ENCODE measurements at regions not wholly inside any gene's neighbourhood (a gene's known extent, or its start where the extent isn't known, plus 50 kb on each side); places are given as distances from the start of the nearest gene placed in this dataset.

DNA sequence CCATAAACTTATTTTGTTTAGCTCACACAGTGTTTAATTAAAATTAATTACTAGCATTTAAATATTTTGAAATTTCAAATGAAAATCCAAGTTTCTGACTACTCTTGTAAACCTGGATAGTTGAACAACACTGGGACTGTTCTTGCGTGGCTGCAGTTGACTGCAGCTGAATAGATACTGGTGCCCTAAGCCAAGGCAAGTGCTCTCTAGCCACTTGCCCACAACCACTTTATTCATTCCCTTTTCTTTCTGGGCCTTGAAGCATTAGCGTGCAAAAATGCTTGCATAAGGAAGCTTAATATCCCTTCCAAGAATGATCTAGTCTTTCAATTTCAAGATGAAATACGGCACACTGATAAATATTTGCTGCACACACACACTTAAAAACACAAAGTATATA is 676.0 kb upstream of the MARCKS start:
- in situ Hi-C loops (cut with MboI; ENCODE audit: low pct_unique_long_range_greater_than_20kb, low sequenced_read_pairs, unreplicated experiment) = no loop called here
- TF ChIP-seq, protein P1, sequence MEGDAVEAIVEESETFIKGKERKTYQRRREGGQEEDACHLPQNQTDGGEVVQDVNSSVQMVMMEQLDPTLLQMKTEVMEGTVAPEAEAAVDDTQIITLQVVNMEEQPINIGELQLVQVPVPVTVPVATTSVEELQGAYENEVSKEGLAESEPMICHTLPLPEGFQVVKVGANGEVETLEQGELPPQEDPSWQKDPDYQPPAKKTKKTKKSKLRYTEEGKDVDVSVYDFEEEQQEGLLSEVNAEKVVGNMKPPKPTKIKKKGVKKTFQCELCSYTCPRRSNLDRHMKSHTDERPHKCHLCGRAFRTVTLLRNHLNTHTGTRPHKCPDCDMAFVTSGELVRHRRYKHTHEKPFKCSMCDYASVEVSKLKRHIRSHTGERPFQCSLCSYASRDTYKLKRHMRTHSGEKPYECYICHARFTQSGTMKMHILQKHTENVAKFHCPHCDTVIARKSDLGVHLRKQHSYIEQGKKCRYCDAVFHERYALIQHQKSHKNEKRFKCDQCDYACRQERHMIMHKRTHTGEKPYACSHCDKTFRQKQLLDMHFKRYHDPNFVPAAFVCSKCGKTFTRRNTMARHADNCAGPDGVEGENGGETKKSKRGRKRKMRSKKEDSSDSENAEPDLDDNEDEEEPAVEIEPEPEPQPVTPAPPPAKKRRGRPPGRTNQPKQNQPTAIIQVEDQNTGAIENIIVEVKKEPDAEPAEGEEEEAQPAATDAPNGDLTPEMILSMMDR (IDR thresholded peaks at IDR 0.05; ENCODE audit: extremely low read depth, insufficient read depth, missing control alignments) = no peak

DNA sequence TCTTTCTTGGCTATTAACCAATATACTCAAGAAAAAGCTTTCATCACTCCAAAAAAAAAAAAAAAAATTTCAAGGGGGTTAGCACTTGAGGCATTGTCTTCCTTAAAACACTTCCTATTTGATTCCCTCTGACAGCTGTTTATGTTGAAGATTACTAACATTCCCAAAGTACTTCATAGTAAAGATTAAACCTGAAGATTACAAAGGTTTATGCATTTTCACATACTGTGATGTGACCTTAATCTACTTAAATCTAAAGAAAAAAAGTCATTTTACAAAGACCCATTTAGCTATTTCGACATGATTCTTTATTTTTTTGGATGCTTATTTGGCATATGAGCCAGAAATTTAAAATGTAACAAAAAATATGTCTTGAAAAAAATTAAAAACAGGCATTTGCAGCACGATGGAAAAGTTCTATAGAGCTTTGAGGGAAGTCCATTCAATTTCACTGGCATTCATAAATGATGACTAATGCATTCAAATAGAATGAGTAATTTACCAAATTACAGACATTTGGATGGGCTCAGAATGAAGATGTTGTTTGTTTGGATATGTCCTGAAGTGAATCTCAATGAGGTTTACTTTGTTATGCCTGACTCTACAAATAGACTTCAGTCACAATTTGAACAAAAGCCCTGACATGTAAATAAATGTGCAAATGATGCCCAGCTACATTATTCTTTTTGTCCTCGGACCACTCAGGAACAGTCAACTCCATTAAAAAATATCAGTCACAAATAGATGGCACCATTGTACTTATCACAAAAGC is 674.6 kb upstream of the MARCKS start:
- no peak for DNase-seq (ENCODE audit: low spot score)
- in situ Hi-C loops (cut with MboI; ENCODE audit: low pct_unique_long_range_greater_than_20kb, low sequenced_read_pairs, unreplicated experiment) = no loop called here
- TF ChIP-seq, protein P1 (IDR thresholded peaks at IDR 0.05; ENCODE audit: extremely low read depth, insufficient read depth, missing control alignments) = no peak

More for the DNA sequence above, 676.0 kb upstream of the MARCKS start:
- DNase-seq (ENCODE audit: low spot score) = no peak

DNA sequence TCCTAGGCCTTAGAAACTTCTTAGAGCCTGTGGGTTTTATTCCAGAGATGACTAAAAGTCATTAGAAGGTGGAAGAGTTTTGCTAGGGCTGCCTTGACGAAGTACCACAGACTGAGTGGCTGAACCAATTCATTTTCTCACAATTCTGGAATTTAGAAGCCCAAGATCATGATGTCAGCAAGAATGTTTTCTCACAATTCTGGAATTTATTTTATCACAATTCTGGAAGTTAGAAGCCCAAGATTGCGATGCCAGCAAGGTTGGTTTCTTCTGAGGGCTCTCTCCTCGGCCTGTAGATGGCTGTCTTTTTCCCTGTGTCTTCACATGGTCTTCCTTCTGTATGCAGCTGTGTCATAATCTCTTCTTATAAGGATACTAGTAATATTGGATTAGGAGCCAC is 672.9 kb upstream of the MARCKS start:
- TF ChIP-seq, protein P1 (IDR thresholded peaks at IDR 0.05; ENCODE audit: extremely low read depth, insufficient read depth, missing control alignments) = no peak
- in situ Hi-C loops (cut with MboI; ENCODE audit: low pct_unique_long_range_greater_than_20kb, low sequenced_read_pairs, unreplicated experiment) = no loop called here
- no peak for DNase-seq (ENCODE audit: low spot score)

DNA sequence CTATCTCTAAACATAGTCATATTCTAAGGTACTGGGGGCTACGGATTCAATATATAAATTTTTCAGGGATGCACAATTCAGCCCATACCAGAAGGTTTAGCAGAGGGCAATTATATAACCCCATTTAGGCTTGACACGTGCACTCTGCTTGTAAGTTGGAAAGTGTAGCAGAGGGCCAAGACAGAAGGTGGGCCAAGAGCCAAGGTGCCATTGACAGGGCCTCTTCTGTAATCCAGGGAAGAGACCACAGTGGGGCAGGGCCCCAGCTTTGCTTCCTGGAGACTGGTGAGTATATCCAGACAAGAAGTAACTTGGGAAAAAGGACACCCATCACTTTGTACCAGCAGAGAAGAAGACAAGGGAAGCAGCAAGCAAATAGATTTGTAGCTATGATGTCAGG is 672.4 kb upstream of the MARCKS start:
- in situ Hi-C loops (cut with MboI; ENCODE audit: low pct_unique_long_range_greater_than_20kb, low sequenced_read_pairs, unreplicated experiment) = no loop called here

DNA sequence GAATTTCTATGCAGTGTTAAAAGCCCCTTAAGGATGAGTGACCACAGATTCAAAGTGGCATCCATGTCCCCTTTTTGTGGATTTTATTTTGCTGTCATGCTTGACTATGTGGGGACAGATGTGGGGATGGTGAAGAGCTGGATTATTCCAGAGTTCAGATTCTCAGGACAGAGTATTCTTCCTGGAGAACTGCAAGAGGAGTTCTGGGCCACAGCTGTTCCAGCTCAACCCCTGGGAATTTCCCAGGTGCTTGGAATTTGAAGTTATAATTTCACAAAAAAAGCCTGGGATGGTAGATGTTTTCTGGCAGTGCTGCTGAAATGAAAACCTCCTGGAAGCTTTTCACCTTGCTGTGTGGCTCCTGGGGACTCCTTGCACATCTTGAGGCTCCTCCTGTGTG is 671.8 kb upstream of the MARCKS start:
- TF ChIP-seq, protein P1 (IDR thresholded peaks at IDR 0.05; ENCODE audit: extremely low read depth, insufficient read depth, missing control alignments) = no peak
- no peak for DNase-seq (ENCODE audit: low spot score)
- in situ Hi-C loops (cut with MboI; ENCODE audit: low pct_unique_long_range_greater_than_20kb, low sequenced_read_pairs, unreplicated experiment) = no loop called here

More for the DNA sequence above, 672.4 kb upstream of the MARCKS start:
- no peak for DNase-seq (ENCODE audit: low spot score)
- TF ChIP-seq, protein P1 (IDR thresholded peaks at IDR 0.05; ENCODE audit: extremely low read depth, insufficient read depth, missing control alignments) = no peak

DNA sequence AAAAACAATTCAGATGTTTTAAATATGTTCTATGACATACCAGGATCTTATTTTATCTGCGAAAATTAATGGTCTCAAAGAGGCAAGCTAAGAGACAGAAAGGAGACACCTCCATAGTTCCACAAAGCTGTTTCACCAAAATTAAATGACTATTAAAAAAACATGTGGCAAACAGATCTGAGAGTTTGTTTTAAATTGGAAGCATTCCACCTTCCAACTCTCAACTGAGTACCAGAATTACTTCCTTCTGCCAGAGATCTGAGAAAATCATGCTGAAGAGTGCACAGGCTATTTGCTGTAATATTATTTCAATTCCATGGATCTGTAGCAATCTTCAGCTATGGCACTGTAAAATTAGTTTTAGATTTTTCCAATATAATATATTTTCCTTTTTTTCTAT is 669.5 kb upstream of the MARCKS start:
- in situ Hi-C loops (cut with MboI; ENCODE audit: low pct_unique_long_range_greater_than_20kb, low sequenced_read_pairs, unreplicated experiment) = no loop called here
- TF ChIP-seq, protein P1 (IDR thresholded peaks at IDR 0.05; ENCODE audit: extremely low read depth, insufficient read depth, missing control alignments) = no peak

More for the DNA sequence above, 669.5 kb upstream of the MARCKS start:
- DNase-seq (ENCODE audit: low spot score) = no peak
